ENCODE measurements at regions not wholly inside any gene's neighbourhood (a gene's known extent, or its start where the extent isn't known, plus 50 kb on each side); places are given as distances from the start of the nearest gene placed in this dataset.

- H3K4me1 ChIP-seq, result no peaks in the 10 kb centered on the region
- no peaks in the 10 kb centered on the region for H3K9me3 ChIP-seq
- TF ChIP-seq, protein P1, sequence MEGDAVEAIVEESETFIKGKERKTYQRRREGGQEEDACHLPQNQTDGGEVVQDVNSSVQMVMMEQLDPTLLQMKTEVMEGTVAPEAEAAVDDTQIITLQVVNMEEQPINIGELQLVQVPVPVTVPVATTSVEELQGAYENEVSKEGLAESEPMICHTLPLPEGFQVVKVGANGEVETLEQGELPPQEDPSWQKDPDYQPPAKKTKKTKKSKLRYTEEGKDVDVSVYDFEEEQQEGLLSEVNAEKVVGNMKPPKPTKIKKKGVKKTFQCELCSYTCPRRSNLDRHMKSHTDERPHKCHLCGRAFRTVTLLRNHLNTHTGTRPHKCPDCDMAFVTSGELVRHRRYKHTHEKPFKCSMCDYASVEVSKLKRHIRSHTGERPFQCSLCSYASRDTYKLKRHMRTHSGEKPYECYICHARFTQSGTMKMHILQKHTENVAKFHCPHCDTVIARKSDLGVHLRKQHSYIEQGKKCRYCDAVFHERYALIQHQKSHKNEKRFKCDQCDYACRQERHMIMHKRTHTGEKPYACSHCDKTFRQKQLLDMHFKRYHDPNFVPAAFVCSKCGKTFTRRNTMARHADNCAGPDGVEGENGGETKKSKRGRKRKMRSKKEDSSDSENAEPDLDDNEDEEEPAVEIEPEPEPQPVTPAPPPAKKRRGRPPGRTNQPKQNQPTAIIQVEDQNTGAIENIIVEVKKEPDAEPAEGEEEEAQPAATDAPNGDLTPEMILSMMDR (IDR thresholded peaks at IDR 0.05), result no peak
- no peak for TF ChIP-seq POLR2A (IDR thresholded peaks at IDR 0.05)
- intact Hi-C loops (cut with DNase I), result no loop called here
- no peaks in the 10 kb centered on the region for H3K36me3 ChIP-seq
- no peak overlapping the region for H3K27ac ChIP-seq
- no peak overlapping the region for H3K4me3 ChIP-seq (replicated peaks in 1 of 3)
- DNase-seq, result no peak
- 97 to 100% methylated on average over 2 of the region's 2 CpGs for WGBS, 2 donors
- H3K27me3 ChIP-seq, result no peaks in the 10 kb centered on the region
These were observed 148.6 kb upstream of the CACNA1E start for GRCh38 chr1:181334724-181335123.

DNA sequence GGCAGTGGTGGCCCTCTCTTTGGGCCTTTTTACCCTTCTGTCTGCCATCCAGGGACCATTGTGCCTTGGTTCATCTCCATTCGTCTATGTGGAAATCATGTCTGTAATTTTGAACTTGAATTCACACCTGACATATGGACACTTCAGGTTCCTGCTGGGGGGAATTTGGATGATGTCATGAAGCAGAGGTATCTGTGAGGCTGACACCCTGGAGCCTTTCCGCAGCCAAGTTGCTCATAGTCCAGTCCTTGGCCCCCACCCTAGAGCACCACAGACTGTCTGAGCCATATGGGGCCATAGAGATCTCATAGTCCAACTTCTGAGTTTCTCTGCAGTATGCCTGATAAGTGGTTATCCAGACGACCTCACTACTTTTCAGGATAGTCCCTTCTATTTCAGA, 147.7 kb upstream of the CACNA1E start:
- WGBS, 2 donors, result 83 to 86% methylated on average over 3 of the region's 3 CpGs
- Histone ChIP-seq H3K27me3 (no peaks in the 10 kb centered on the region), H3K36me3 (no peaks in the 10 kb centered on the region), H3K4me3 (replicated peaks in 1 of 3) (no peak overlapping the region), H3K9me3 (no peaks in the 10 kb centered on the region), H3K4me1 (no peaks in the 10 kb centered on the region), H3K27ac (no peak overlapping the region)
- DNase-seq, result no peak
- TF ChIP-seq, protein P1 (IDR thresholded peaks at IDR 0.05), result no peak
- TF ChIP-seq POLR2A (IDR thresholded peaks at IDR 0.05), result no peak
- intact Hi-C loops (cut with DNase I), result no loop called here

DNA sequence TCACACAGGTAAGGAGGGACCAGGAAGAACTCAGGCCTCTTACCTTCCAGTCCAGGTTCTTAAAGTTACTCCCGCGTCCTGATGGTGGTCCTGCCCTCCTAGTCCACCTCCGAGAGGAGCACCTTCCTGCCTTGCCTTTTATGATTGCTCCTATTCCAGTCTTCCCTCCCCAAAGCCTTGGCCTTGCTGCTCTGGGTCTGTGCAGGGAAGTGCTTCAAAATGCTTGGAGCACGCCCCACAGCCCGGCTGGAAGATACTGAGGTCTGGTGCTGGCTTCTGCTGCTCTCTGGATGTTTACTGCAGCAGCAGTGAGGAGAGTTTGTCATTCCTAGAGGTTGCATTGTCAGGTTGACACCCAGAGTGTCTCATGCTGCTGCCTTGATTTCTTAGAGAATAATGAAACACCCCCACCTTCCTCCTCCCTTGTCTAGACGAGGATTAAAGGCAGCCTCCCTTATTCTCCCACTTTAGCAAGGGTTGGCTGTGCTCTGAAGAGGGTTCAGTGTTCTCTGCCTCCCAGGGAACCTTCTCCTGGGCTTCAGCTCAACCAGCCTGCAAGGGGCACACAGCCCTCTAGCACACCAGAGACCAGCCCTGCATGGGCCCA, 142.2 kb upstream of the CACNA1E start:
- WGBS, 2 donors, result 81 to 82% methylated on average over 6 of the region's 6 CpGs
- no peaks in the 10 kb centered on the region for H3K4me1 ChIP-seq
- no peaks in the 10 kb centered on the region for H3K36me3 ChIP-seq
- H3K27ac ChIP-seq, result no peak overlapping the region
- DNase-seq, result no peak
- no peaks in the 10 kb centered on the region for H3K9me3 ChIP-seq
- no peaks in the 10 kb centered on the region for H3K27me3 ChIP-seq
- H3K4me3 ChIP-seq (replicated peaks in 1 of 3), result no peak overlapping the region
- TF ChIP-seq POLR2A (IDR thresholded peaks at IDR 0.05), result no peak
- TF ChIP-seq, protein P1 (IDR thresholded peaks at IDR 0.05), result no peak
- intact Hi-C loops (cut with DNase I), result no loop called here

GRCh38 chr1:181344091-181344490, 139.2 kb upstream of the CACNA1E start:
- 96 to 97% methylated on average over 3 of the region's 3 CpGs for WGBS, 2 donors
- intact Hi-C loops (cut with DNase I), result no loop called here
- no peak for TF ChIP-seq POLR2A (IDR thresholded peaks at IDR 0.05)
- TF ChIP-seq, protein P1 (IDR thresholded peaks at IDR 0.05), result no peak

DNA sequence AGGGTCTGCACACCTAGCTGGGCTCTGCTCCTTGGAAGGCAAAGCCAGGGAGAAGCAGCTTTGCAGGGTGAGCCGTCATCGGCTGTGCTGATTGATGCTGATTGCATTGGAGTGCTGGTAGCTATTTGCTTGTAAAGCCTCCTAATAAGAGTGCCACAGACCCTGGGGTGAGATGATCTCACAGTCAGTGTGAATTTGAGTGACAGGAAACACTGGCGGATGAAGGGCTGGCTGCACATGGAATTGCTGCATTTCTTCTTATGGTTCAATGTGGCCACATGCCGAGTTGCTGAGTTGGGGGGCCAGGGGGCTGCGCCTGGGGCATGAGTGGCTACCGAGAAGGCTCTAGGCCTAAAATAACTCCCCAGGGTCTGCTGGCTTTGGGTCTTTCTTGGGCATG, 138.2 kb upstream of the CACNA1E start:
- Histone ChIP-seq H3K36me3 (no peaks in the 10 kb centered on the region), H3K4me3 (replicated peaks in 1 of 3) (no peak overlapping the region), H3K9me3 (no peaks in the 10 kb centered on the region), H3K27me3 (no peaks in the 10 kb centered on the region), H3K4me1 (no peaks in the 10 kb centered on the region), H3K27ac (no peak overlapping the region)
- 76 to 93% methylated on average over 6 of the region's 6 CpGs for WGBS, 2 donors
- intact Hi-C loops (cut with DNase I), result no loop called here
- TF ChIP-seq POLR2A (IDR thresholded peaks at IDR 0.05), result no peak
- TF ChIP-seq, protein P1 (IDR thresholded peaks at IDR 0.05), result no peak
- DNase-seq, result no peak

More at GRCh38 chr1:181344091-181344490, 139.2 kb upstream of the CACNA1E start:
- Histone ChIP-seq H3K27me3 (no peaks in the 10 kb centered on the region), H3K4me3 (replicated peaks in 1 of 3) (no peak overlapping the region), H3K27ac (no peak overlapping the region), H3K4me1 (no peaks in the 10 kb centered on the region), H3K36me3 (no peaks in the 10 kb centered on the region), H3K9me3 (no peaks in the 10 kb centered on the region)
- no peak for DNase-seq

Measured in thyroid gland (tissue), 4 donors.